ENCODE measurements at regions not wholly inside any gene's neighbourhood (a gene's known extent, or its start where the extent isn't known, plus 50 kb on each side); places are given as distances from the start of the nearest gene placed in this dataset.

GRCh38 chr6:74658391-74658790 lies 547.5 kb downstream of the COL12A1 start:
- H3K27me3 ChIP-seq: no peaks in the 10 kb centered on the region
- H3K4me1 ChIP-seq: no peaks in the 10 kb centered on the region
- intact Hi-C loops (cut with DNase I; ENCODE audit: low total_unique reads): no loop called here
- no peak overlapping the region for H3K27ac ChIP-seq
- DNase-seq: no peak
- no peak overlapping the region for H3K4me3 ChIP-seq
- H3K36me3 ChIP-seq: no peaks in the 10 kb centered on the region
- H3K9me3 ChIP-seq: no peaks in the 10 kb centered on the region
- TF ChIP-seq POLR2A (IDR thresholded peaks at IDR 0.05): no peak
- TF ChIP-seq CTCF (IDR thresholded peaks at IDR 0.05): no peak
- TF ChIP-seq POLR2AphosphoS5 (IDR thresholded peaks at IDR 0.05): no peak
- TF ChIP-seq EP300 (IDR thresholded peaks at IDR 0.05): no peak

GRCh38 chr6:74657931-74658330 lies 547.9 kb downstream of the COL12A1 start:
- DNase-seq: no peak
- H3K4me3 ChIP-seq: no peak overlapping the region
- H3K4me1 ChIP-seq: no peaks in the 10 kb centered on the region
- intact Hi-C loops (cut with DNase I; ENCODE audit: low total_unique reads): no loop called here
- H3K9me3 ChIP-seq: no peaks in the 10 kb centered on the region
- H3K27me3 ChIP-seq: no peaks in the 10 kb centered on the region
- TF ChIP-seq EP300 (IDR thresholded peaks at IDR 0.05): no peak
- 86 to 97% (median 91%) methylated on average over 1 of the region's 1 CpG for WGBS, 5 donors
- no peaks in the 10 kb centered on the region for H3K36me3 ChIP-seq
- H3K27ac ChIP-seq: no peak overlapping the region

- no peaks in the 10 kb centered on the region for H3K4me1 ChIP-seq
- no peaks in the 10 kb centered on the region for H3K9me3 ChIP-seq
- TF ChIP-seq POLR2AphosphoS5 (IDR thresholded peaks at IDR 0.05) (no peak), POLR2A (IDR thresholded peaks at IDR 0.05) (no peak), EP300 (IDR thresholded peaks at IDR 0.05) (no peak), CTCF (IDR thresholded peaks at IDR 0.05) (no peak)
- H3K27ac ChIP-seq: no peak overlapping the region
- WGBS, 5 donors: 72 to 85% (median 81%) methylated on average over 2 of the region's 2 CpGs
- no peak overlapping the region for H3K4me3 ChIP-seq
- no peak for DNase-seq
- intact Hi-C loops (cut with DNase I; ENCODE audit: low total_unique reads): no loop called here
- H3K36me3 ChIP-seq: no peaks in the 10 kb centered on the region
- H3K27me3 ChIP-seq: no peaks in the 10 kb centered on the region
Measured at GRCh38 chr6:74657011-74657410, 548.8 kb downstream of the COL12A1 start.

GRCh38 chr6:74656453-74656852 lies 549.4 kb downstream of the COL12A1 start:
- DNase-seq: no peak
- TF ChIP-seq POLR2AphosphoS5 (IDR thresholded peaks at IDR 0.05): no peak
- TF ChIP-seq CTCF (IDR thresholded peaks at IDR 0.05): no peak
- TF ChIP-seq EP300 (IDR thresholded peaks at IDR 0.05): no peak
- TF ChIP-seq POLR2A (IDR thresholded peaks at IDR 0.05): no peak
- Histone ChIP-seq H3K4me1 (no peaks in the 10 kb centered on the region), H3K27ac (no peak overlapping the region), H3K36me3 (no peaks in the 10 kb centered on the region), H3K27me3 (no peaks in the 10 kb centered on the region), H3K4me3 (no peak overlapping the region), H3K9me3 (no peaks in the 10 kb centered on the region)
- 51 to 89% (median 69%) methylated on average over 1 of the region's 1 CpG for WGBS, 5 donors
- intact Hi-C loops (cut with DNase I; ENCODE audit: low total_unique reads): no loop called here

GRCh38 chr6:74654296-74654695 lies 551.6 kb downstream of the COL12A1 start:
- H3K27ac ChIP-seq: no peak overlapping the region
- no peak overlapping the region for H3K4me3 ChIP-seq
- no peaks in the 10 kb centered on the region for H3K36me3 ChIP-seq
- no peak for DNase-seq
- TF ChIP-seq CTCF (IDR thresholded peaks at IDR 0.05) (no peak), EP300 (IDR thresholded peaks at IDR 0.05) (no peak), POLR2AphosphoS5 (IDR thresholded peaks at IDR 0.05) (no peak), POLR2A (IDR thresholded peaks at IDR 0.05) (no peak)
- H3K4me1 ChIP-seq: no peaks in the 10 kb centered on the region
- H3K9me3 ChIP-seq: no peaks in the 10 kb centered on the region
- no peaks in the 10 kb centered on the region for H3K27me3 ChIP-seq
- intact Hi-C loops (cut with DNase I; ENCODE audit: low total_unique reads): no loop called here

Measured in stomach (tissue), 8 donors.